Rectal smooth muscle tissue (tissue), 1 donor: ENCODE measurements at regions not wholly inside any gene's neighbourhood (a gene's known extent, or its start where the extent isn't known, plus 50 kb on each side); places are given as distances from the start of the nearest gene placed in this dataset.
"Not testable (repeated sequence)": the region's sequence is repeated elsewhere in the genome, so short reads cannot be mapped to it uniquely, and the experiment has no call there.

Experiments
- H3K27ac ChIP-seq: one replicate; pipeline ENCODE4 v1.7.0; 2013; ENCODE audit warnings: low read depth, low read length, inconsistent platforms
- H3K27me3 ChIP-seq: one replicate; pipeline ENCODE4 v1.7.0; 2013; ENCODE audit warnings: low read length; ENCODE audit not compliant: control insufficient read depth, insufficient read depth
- H3K36me3 ChIP-seq: one replicate; pipeline ENCODE4 v1.7.0; 2013; ENCODE audit warnings: low read length; ENCODE audit not compliant: control insufficient read depth, insufficient read depth
- H3K4me1 ChIP-seq: one replicate; pipeline ENCODE4 v1.7.0; 2013; ENCODE audit warnings: low read length; ENCODE audit not compliant: control insufficient read depth, insufficient read depth
- H3K4me3 ChIP-seq: one replicate; pipeline ENCODE4 v1.7.0; 2013; ENCODE audit warnings: low read length
- H3K9ac ChIP-seq: one replicate; pipeline ENCODE4 v1.7.0; 2013; ENCODE audit warnings: low read length

GRCh38 chr16:29177888-29178726, 193.3 kb downstream of the LAT start:
- H3K27me3 ChIP-seq, H3K4me1 ChIP-seq, H3K9ac ChIP-seq, H3K4me3 ChIP-seq, H3K36me3 ChIP-seq: not testable (repeated sequence)
- H3K27ac ChIP-seq, result peak overlapping the region; percentile 45

GRCh38 chr16:29177203-29177887, 192.5 kb downstream of the LAT start:
- H3K4me1 ChIP-seq, H3K4me3 ChIP-seq, H3K27me3 ChIP-seq, H3K9ac ChIP-seq, H3K36me3 ChIP-seq: not testable (repeated sequence)
- H3K27ac ChIP-seq, result peak overlapping the region; percentile 45

GRCh38 chr16:29176822-29177202, 192.0 kb downstream of the LAT start:
- not testable (repeated sequence) for H3K36me3 ChIP-seq, H3K27ac ChIP-seq, H3K4me1 ChIP-seq, H3K9ac ChIP-seq, H3K27me3 ChIP-seq, H3K4me3 ChIP-seq

- not testable (repeated sequence) for H3K27me3 ChIP-seq, H3K9ac ChIP-seq, H3K27ac ChIP-seq, H3K4me1 ChIP-seq, H3K36me3 ChIP-seq, H3K4me3 ChIP-seq
Observed at GRCh38 chr16:29176154-29176470, 191.3 kb downstream of the LAT start.

GRCh38 chr16:29175411-29176153, 190.7 kb downstream of the LAT start:
- not testable (repeated sequence) for H3K36me3 ChIP-seq, H3K27me3 ChIP-seq, H3K4me3 ChIP-seq, H3K27ac ChIP-seq, H3K4me1 ChIP-seq, H3K9ac ChIP-seq

- H3K27ac ChIP-seq, H3K4me3 ChIP-seq, H3K27me3 ChIP-seq, H3K4me1 ChIP-seq, H3K36me3 ChIP-seq, H3K9ac ChIP-seq: not testable (repeated sequence)
Observed at GRCh38 chr16:29173371-29174305, 188.8 kb downstream of the LAT start.

- H3K4me3 ChIP-seq, H3K4me1 ChIP-seq, H3K27me3 ChIP-seq, H3K27ac ChIP-seq, H3K9ac ChIP-seq, H3K36me3 ChIP-seq: not testable (repeated sequence)
Observed at GRCh38 chr16:29172098-29172724, 187.4 kb downstream of the LAT start.

- H3K36me3 ChIP-seq, H3K27ac ChIP-seq, H3K4me3 ChIP-seq, H3K4me1 ChIP-seq, H3K9ac ChIP-seq, H3K27me3 ChIP-seq: not testable (repeated sequence)
Observed at GRCh38 chr16:29171296-29171695, 186.4 kb downstream of the LAT start.

GRCh38 chr16:29170393-29171119, 185.7 kb downstream of the LAT start:
- not testable (repeated sequence) for H3K27ac ChIP-seq, H3K36me3 ChIP-seq, H3K27me3 ChIP-seq, H3K4me3 ChIP-seq, H3K9ac ChIP-seq, H3K4me1 ChIP-seq

GRCh38 chr16:29169295-29169994, 184.6 kb downstream of the LAT start:
- not testable (repeated sequence) for H3K36me3 ChIP-seq, H3K4me3 ChIP-seq
- H3K27ac ChIP-seq, result peak overlapping the region; percentile 14

More at GRCh38 chr16:29169295-29169994, 184.6 kb downstream of the LAT start:
- H3K4me1 ChIP-seq, H3K27me3 ChIP-seq, H3K9ac ChIP-seq: not testable (repeated sequence)
